MCF 10A (cell line): ENCODE measurements at regions not wholly inside any gene's neighbourhood (a gene's known extent, or its start where the extent isn't known, plus 50 kb on each side); places are given as distances from the start of the nearest gene placed in this dataset.

Experiments used
- BruUV-seq: library from RNA; stranded (reverse); fragments of 400-500 nt; replicated peaks from 2 replicates; lab custom pipeline; 2021; lab: Mats Ljungman, UMichigan
- CTCF ChIA-PET: fragments of 300-600 bp; sonication (Branson Sonifier 250); formaldehyde crosslinking; extraction: SDS; loops from one replicate; lab custom pipeline; 2021; ENCODE audit warnings: antibody characterized with exemption, inconsistent platforms; lab: Yijun Ruan, JAX
- POLR2A ChIA-PET: fragments of 300-600, 350-650 bp; sonication (Branson Sonifier 250); formaldehyde crosslinking; extraction: SDS; loops from one replicate; lab custom pipeline; 2020; ENCODE audit warnings: antibody characterized with exemption, inconsistent platforms; lab: Yijun Ruan, JAX
- DNase-seq: peaks from one replicate; pipeline ENCODE4 v3.0.0-alpha.2; 2018; ENCODE audit not compliant: unreplicated experiment
- H3K27ac Mint-ChIP-seq: one replicate; pipeline ENCODE4 v1.8.0; 2022; ENCODE audit warnings: mild to moderate bottlenecking, low read depth, mixed read lengths; ENCODE audit not compliant: unreplicated experiment
- H3K27me3 Mint-ChIP-seq: one replicate; pipeline ENCODE4 v1.8.0; 2022; ENCODE audit warnings: mixed read lengths; ENCODE audit not compliant: insufficient read depth, unreplicated experiment
- H3K36me3 Mint-ChIP-seq: one replicate; pipeline ENCODE4 v1.8.0; 2022; ENCODE audit warnings: mild to moderate bottlenecking, moderate library complexity, mixed read lengths; ENCODE audit not compliant: insufficient read depth, unreplicated experiment
- H3K4me1 Mint-ChIP-seq: one replicate; pipeline ENCODE4 v1.8.0; 2022; ENCODE audit warnings: mixed read lengths; ENCODE audit not compliant: insufficient read depth, unreplicated experiment
- H3K4me3 Mint-ChIP-seq: one replicate; pipeline ENCODE4 v1.8.0; 2022; ENCODE audit warnings: mild to moderate bottlenecking, moderate library complexity, mixed read lengths; ENCODE audit not compliant: unreplicated experiment
- H3K9me3 Mint-ChIP-seq: one replicate; pipeline ENCODE4 v1.8.0; 2022; ENCODE audit warnings: mixed read lengths; ENCODE audit not compliant: unreplicated experiment
- CTCF ChIP-seq: fragments of 200-600 bp; IDR thresholded peaks from one replicate; pipeline ENCODE4 v1.8.0; 2022; ENCODE audit warnings: antibody characterized with exemption, mild to moderate bottlenecking; ENCODE audit not compliant: unreplicated experiment
- intact Hi-C: fragments of 100-400 bp; cut with micrococcal nuclease; formaldehyde crosslinking; loops from 2 replicates; pipeline ENCODE4 v1.14.1; 2022

- CTCF ChIA-PET: no interaction called here
- BruUV-seq: no TSS peak
- no peaks in the 10 kb centered on the region for H3K27me3 Mint-ChIP-seq
These were observed 149.9 kb upstream of the MAP1B start for GRCh38 chr5:71957292-71957898.

GRCh38 chr5:71960195-71960594 lies 147.1 kb upstream of the MAP1B start:
- no peak for DNase-seq
- H3K9me3 Mint-ChIP-seq: no peaks in the 10 kb centered on the region
- H3K27me3 Mint-ChIP-seq: no peaks in the 10 kb centered on the region
- CTCF ChIA-PET: no interaction called here
- H3K36me3 Mint-ChIP-seq: no peaks in the 10 kb centered on the region
- no peak for TF ChIP-seq CTCF
- BruUV-seq: no TSS peak
- H3K27ac Mint-ChIP-seq: no peak overlapping the region
- intact Hi-C loops: no loop called here
- no peaks in the 10 kb centered on the region for H3K4me1 Mint-ChIP-seq
- POLR2A ChIA-PET: interaction anchor here (1.1 kb wide), 1 partner anchor 8 kb away, joined by 3 read pairs; no protein-coding TSS in a partner anchor
- no peak overlapping the region for H3K4me3 Mint-ChIP-seq

More at GRCh38 chr5:71957292-71957898, 149.9 kb upstream of the MAP1B start:
- Mint-ChIP-seq H3K9me3 (no peaks in the 10 kb centered on the region), H3K4me3 (no peak overlapping the region), H3K36me3 (no peaks in the 10 kb centered on the region), H3K27ac (no peak overlapping the region), H3K4me1 (no peaks in the 10 kb centered on the region)
- intact Hi-C loops: no loop called here
- POLR2A ChIA-PET: interaction anchor here (0.7 kb wide), 2 partner anchors 26 to 154 kb away, joined by 3 read pairs; no protein-coding TSS in a partner anchor
- TF ChIP-seq CTCF: no peak
- no peak for DNase-seq

GRCh38 chr5:71961786-71962185 lies 145.5 kb upstream of the MAP1B start:
- CTCF ChIA-PET: interaction anchor here (0.6 kb wide), 2 partner anchors 9 to 303 kb away, joined by 3 read pairs; no protein-coding TSS in a partner anchor

GRCh38 chr5:71969460-71969859 lies 137.8 kb upstream of the MAP1B start:
- Mint-ChIP-seq H3K36me3 (no peaks in the 10 kb centered on the region), H3K27ac (no peak overlapping the region), H3K27me3 (peaks cover 34% of the 10 kb centered on the region), H3K9me3 (no peaks in the 10 kb centered on the region), H3K4me3 (no peak overlapping the region), H3K4me1 (no peaks in the 10 kb centered on the region)
- ChIA-PET POLR2A (interaction anchor here (1.0 kb wide), 1 partner anchor 12 kb away, joined by 3 read pairs; no protein-coding TSS in a partner anchor), CTCF (no interaction called here)
- BruUV-seq: no TSS peak
- TF ChIP-seq CTCF: no peak
- DNase-seq: no peak
- intact Hi-C loops: no loop called here

More at GRCh38 chr5:71961786-71962185, 145.5 kb upstream of the MAP1B start:
- Mint-ChIP-seq H3K4me1 (no peaks in the 10 kb centered on the region), H3K4me3 (no peak overlapping the region), H3K27me3 (peaks cover 8% of the 10 kb centered on the region), H3K9me3 (no peaks in the 10 kb centered on the region), H3K27ac (no peak overlapping the region), H3K36me3 (no peaks in the 10 kb centered on the region)
- intact Hi-C loops: no loop called here
- DNase-seq: no peak
- TF ChIP-seq CTCF: no peak
- no TSS peak for BruUV-seq
- POLR2A ChIA-PET: no interaction called here
